ENCODE measurements at regions not wholly inside any gene's neighbourhood (a gene's known extent, or its start where the extent isn't known, plus 50 kb on each side); places are given as distances from the start of the nearest gene placed in this dataset.

- H3K4me3 ChIP-seq (ENCODE audit: low read depth, low read length), result no peak overlapping the region
- DNase-seq (ENCODE audit: low read depth, low spot score), result no peak
- H3K27ac ChIP-seq (ENCODE audit: low read depth, low read length), result no peak overlapping the region
- no peak for TF ChIP-seq CTCF (IDR thresholded peaks at IDR 0.05; ENCODE audit: low read depth, low read length)
- ChIA-PET POLR2A (no interaction called here), CTCF (no interaction called here)
- no peaks in the 10 kb centered on the region for H3K9me3 ChIP-seq (ENCODE audit: control insufficient read depth, insufficient read depth, low read length)
- H3K27me3 ChIP-seq (ENCODE audit: control insufficient read depth, insufficient read depth, low read length), result no peaks in the 10 kb centered on the region
These were observed 55.4 kb upstream of the TULP4 start for GRCh38 chr6:158256746-158257424.

- POLR2A ChIA-PET, result no interaction called here
- Histone ChIP-seq H3K9me3 (ENCODE audit: control insufficient read depth, insufficient read depth, low read length) (no peaks in the 10 kb centered on the region), H3K4me3 (ENCODE audit: low read depth, low read length) (no peak overlapping the region), H3K27me3 (ENCODE audit: control insufficient read depth, insufficient read depth, low read length) (no peaks in the 10 kb centered on the region), H3K27ac (ENCODE audit: low read depth, low read length) (no peak overlapping the region)
- CTCF ChIA-PET, result no interaction called here
- TF ChIP-seq CTCF (IDR thresholded peaks at IDR 0.05; ENCODE audit: low read depth, low read length), result no peak
- DNase-seq (ENCODE audit: low read depth, low spot score), result no peak
These were observed 54.9 kb upstream of the TULP4 start for GRCh38 chr6:158257425-158257759.

- POLR2A ChIA-PET, result no interaction called here
- Histone ChIP-seq H3K9me3 (ENCODE audit: control insufficient read depth, insufficient read depth, low read length) (no peaks in the 10 kb centered on the region), H3K27ac (ENCODE audit: low read depth, low read length) (no peak overlapping the region), H3K4me3 (ENCODE audit: low read depth, low read length) (no peak overlapping the region), H3K27me3 (ENCODE audit: control insufficient read depth, insufficient read depth, low read length) (no peaks in the 10 kb centered on the region)
- TF ChIP-seq CTCF (IDR thresholded peaks at IDR 0.05; ENCODE audit: low read depth, low read length), result no peak
- DNase-seq (ENCODE audit: low read depth, low spot score), result no peak
- CTCF ChIA-PET, result interaction anchor here (2.7 kb wide), 1 partner anchor 37 kb away, joined by 10 read pairs; no protein-coding TSS in a partner anchor
These were observed 54.5 kb upstream of the TULP4 start for GRCh38 chr6:158257781-158258180.

GRCh38 chr6:158259136-158259535 is 53.1 kb upstream of the TULP4 start:
- CTCF ChIA-PET, result interaction anchor here (1.4 to 2.7 kb wide), 2 partner anchors 38 to 260 kb away, joined by 3 to 10 read pairs; no protein-coding TSS in a partner anchor
- no peak for TF ChIP-seq CTCF (IDR thresholded peaks at IDR 0.05; ENCODE audit: low read depth, low read length)
- Histone ChIP-seq H3K27me3 (ENCODE audit: control insufficient read depth, insufficient read depth, low read length) (no peaks in the 10 kb centered on the region), H3K4me3 (ENCODE audit: low read depth, low read length) (no peak overlapping the region), H3K27ac (ENCODE audit: low read depth, low read length) (no peak overlapping the region), H3K9me3 (ENCODE audit: control insufficient read depth, insufficient read depth, low read length) (no peaks in the 10 kb centered on the region)
- no peak for DNase-seq (ENCODE audit: low read depth, low spot score)
- POLR2A ChIA-PET, result no interaction called here

GRCh38 chr6:158259845-158260244 is 52.4 kb upstream of the TULP4 start:
- Histone ChIP-seq H3K4me3 (ENCODE audit: low read depth, low read length) (no peak overlapping the region), H3K9me3 (ENCODE audit: control insufficient read depth, insufficient read depth, low read length) (no peaks in the 10 kb centered on the region), H3K27me3 (ENCODE audit: control insufficient read depth, insufficient read depth, low read length) (no peaks in the 10 kb centered on the region), H3K27ac (ENCODE audit: low read depth, low read length) (no peak overlapping the region)
- ChIA-PET CTCF (interaction anchor here (1.4 to 2.7 kb wide), 2 partner anchors 39 to 259 kb away, joined by 3 to 10 read pairs; no protein-coding TSS in a partner anchor), POLR2A (no interaction called here)
- DNase-seq (ENCODE audit: low read depth, low spot score), result no peak
- TF ChIP-seq CTCF (IDR thresholded peaks at IDR 0.05; ENCODE audit: low read depth, low read length), result no peak
